ENCODE measurements at regions not wholly inside any gene's neighbourhood (a gene's known extent, or its start where the extent isn't known, plus 50 kb on each side); places are given as distances from the start of the nearest gene placed in this dataset.
A peak's percentile ranks its signal among the peaks of the same experiment; 100 is the strongest.

- DNase-seq (ENCODE audit: low read depth), result no peak
Observed at GRCh38 chr18:34978533-34978893, 62.7 kb upstream of the MAPRE2 start.

- peak; percentile 95 for DNase-seq (ENCODE audit: low read depth)
Observed at GRCh38 chr18:34978953-34979608, 62.1 kb upstream of the MAPRE2 start.

GRCh38 chr18:34981487-34981886 lies 59.7 kb upstream of the MAPRE2 start:
- DNase-seq (ENCODE audit: low read depth), result no peak

GRCh38 chr18:34985963-34986362 lies 55.2 kb upstream of the MAPRE2 start:
- no peak for DNase-seq (ENCODE audit: low read depth)

GRCh38 chr18:34990597-34990996 lies 50.6 kb upstream of the MAPRE2 start:
- DNase-seq (ENCODE audit: low read depth), result peak; percentile 83

- no peak for DNase-seq (ENCODE audit: low read depth)
Observed at GRCh38 chr18:34991152-34991551, 50.1 kb upstream of the MAPRE2 start.

All from EH (cell line).